ENCODE measurements at regions not wholly inside any gene's neighbourhood (a gene's known extent, or its start where the extent isn't known, plus 50 kb on each side); places are given as distances from the start of the nearest gene placed in this dataset.

DNA sequence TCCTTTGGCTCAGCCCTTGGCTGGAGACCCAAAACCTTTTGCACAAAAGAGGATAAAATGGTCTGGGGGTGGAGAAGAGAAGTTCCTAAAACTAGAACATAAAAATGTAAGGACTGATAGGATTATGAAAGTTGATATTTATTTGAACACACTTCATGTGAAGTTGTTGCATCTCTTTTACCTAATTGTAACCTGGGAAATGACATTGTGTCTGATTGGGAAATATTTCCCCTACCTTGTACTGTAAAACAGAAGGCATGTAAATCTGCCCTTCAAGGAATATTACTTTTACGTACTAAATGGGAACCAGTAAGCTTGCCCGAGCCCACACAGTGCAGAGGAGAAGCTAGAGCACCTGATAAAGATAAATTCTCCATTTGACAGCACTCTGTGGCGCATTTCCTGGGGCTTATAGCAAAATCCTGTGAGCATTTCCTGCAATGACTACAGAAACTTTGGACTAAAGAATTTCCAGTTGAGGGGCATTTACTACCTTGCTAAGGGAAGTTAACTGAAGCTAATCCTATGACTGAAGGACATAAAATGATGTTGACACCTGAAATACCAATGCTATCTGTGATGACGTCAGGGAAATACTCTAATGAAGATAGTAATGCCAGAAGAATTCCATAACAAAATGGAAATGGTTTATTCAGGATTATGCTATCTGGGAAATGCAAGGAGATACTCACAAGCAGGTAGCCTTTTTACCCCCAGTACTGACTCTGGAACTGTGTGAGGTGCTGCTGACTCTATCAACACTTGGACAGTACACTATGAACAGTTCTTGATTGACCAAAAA, 78.3 kb upstream of the LIFR start:
- no peaks in the 10 kb centered on the region for H3K36me3 ChIP-seq
- 71% methylated on average over 4 of the region's 4 CpGs for WGBS
- no peaks in the 10 kb centered on the region for H3K27me3 ChIP-seq
- intact Hi-C loops (cut with DNase I) = no loop called here
- H3K4me3 ChIP-seq = no peak overlapping the region
- no peaks in the 10 kb centered on the region for H3K4me1 ChIP-seq
- no peak overlapping the region for H3K27ac ChIP-seq (replicated peaks in 1 of 4)
- no peaks in the 10 kb centered on the region for H3K9me3 ChIP-seq
- TF ChIP-seq CTCF (IDR thresholded peaks at IDR 0.05) (no peak), EP300 (IDR thresholded peaks at IDR 0.05) (no peak), POLR2A (IDR thresholded peaks at IDR 0.05; ENCODE audit: low read depth) (no peak), POLR2AphosphoS5 (IDR thresholded peaks at IDR 0.05) (no peak)
- DNase-seq (ENCODE audit: extremely low spot score) = no peak

GRCh38 chr5:38636626-38637025, 80.2 kb upstream of the LIFR start:
- Histone ChIP-seq H3K4me1 (no peaks in the 10 kb centered on the region), H3K36me3 (no peaks in the 10 kb centered on the region), H3K4me3 (no peak overlapping the region), H3K9me3 (no peaks in the 10 kb centered on the region), H3K27ac (replicated peaks in 1 of 4) (no peak overlapping the region), H3K27me3 (no peaks in the 10 kb centered on the region)
- WGBS = 88% methylated on average over 4 of the region's 4 CpGs
- TF ChIP-seq POLR2A (IDR thresholded peaks at IDR 0.05; ENCODE audit: low read depth) = no peak
- no peak for TF ChIP-seq POLR2AphosphoS5 (IDR thresholded peaks at IDR 0.05)
- no peak for TF ChIP-seq EP300 (IDR thresholded peaks at IDR 0.05)
- TF ChIP-seq CTCF (IDR thresholded peaks at IDR 0.05) = no peak
- DNase-seq (ENCODE audit: extremely low spot score) = no peak
- intact Hi-C loops (cut with DNase I) = no loop called here

GRCh38 chr5:38638656-38639055, 82.2 kb upstream of the LIFR start:
- intact Hi-C loops (cut with DNase I) = no loop called here
- WGBS = 98% methylated on average over 5 of the region's 5 CpGs
- Histone ChIP-seq H3K4me1 (peaks cover 0 to 10% (median 3%) of the 10 kb centered on the region in 4 donors), H3K4me3 (no peak overlapping the region), H3K36me3 (no peaks in the 10 kb centered on the region), H3K27me3 (no peaks in the 10 kb centered on the region), H3K9me3 (no peaks in the 10 kb centered on the region), H3K27ac (replicated peaks in 1 of 4) (no peak overlapping the region)
- TF ChIP-seq CTCF (IDR thresholded peaks at IDR 0.05) (no peak), POLR2A (IDR thresholded peaks at IDR 0.05; ENCODE audit: low read depth) (no peak), EP300 (IDR thresholded peaks at IDR 0.05) (no peak), POLR2AphosphoS5 (IDR thresholded peaks at IDR 0.05) (no peak)
- no peak for DNase-seq (ENCODE audit: extremely low spot score)

- 64% methylated on average over 6 of the region's 6 CpGs for WGBS
- TF ChIP-seq POLR2A (IDR thresholded peaks at IDR 0.05; ENCODE audit: low read depth) (no peak), CTCF (IDR thresholded peaks at IDR 0.05) (no peak), EP300 (IDR thresholded peaks at IDR 0.05) (no peak), POLR2AphosphoS5 (IDR thresholded peaks at IDR 0.05) (no peak)
- DNase-seq (ENCODE audit: extremely low spot score) = no peak
Observed at GRCh38 chr5:38639377-38640358, 83.2 kb upstream of the LIFR start.

More at GRCh38 chr5:38639377-38640358, 83.2 kb upstream of the LIFR start:
- Histone ChIP-seq H3K27ac (replicated peaks in 1 of 4) (no peak overlapping the region), H3K36me3 (no peaks in the 10 kb centered on the region), H3K27me3 (no peaks in the 10 kb centered on the region), H3K9me3 (no peaks in the 10 kb centered on the region), H3K4me3 (no peak overlapping the region), H3K4me1 (peaks cover 0 to 10% (median 3%) of the 10 kb centered on the region in 4 donors)
- intact Hi-C loops (cut with DNase I) = no loop called here

Measured in esophagus muscularis mucosa (tissue), 4 donors.